Erythroblast (primary cell): ENCODE measurements at regions not wholly inside any gene's neighbourhood (a gene's known extent, or its start where the extent isn't known, plus 50 kb on each side); places are given as distances from the start of the nearest gene placed in this dataset.

ENCODE experiments used
- GATA1 ChIP-seq: IDR thresholded peaks from 2 replicates; pipeline ENCODE4 v1.6.1; 2011; ENCODE audit warnings: low read depth, mild to moderate bottlenecking, control low read depth, low read length, moderate library complexity
- POLR2A ChIP-seq: IDR thresholded peaks from 2 replicates; pipeline ENCODE4 v1.6.1; 2011; ENCODE audit warnings: mild to moderate bottlenecking, low read length

DNA sequence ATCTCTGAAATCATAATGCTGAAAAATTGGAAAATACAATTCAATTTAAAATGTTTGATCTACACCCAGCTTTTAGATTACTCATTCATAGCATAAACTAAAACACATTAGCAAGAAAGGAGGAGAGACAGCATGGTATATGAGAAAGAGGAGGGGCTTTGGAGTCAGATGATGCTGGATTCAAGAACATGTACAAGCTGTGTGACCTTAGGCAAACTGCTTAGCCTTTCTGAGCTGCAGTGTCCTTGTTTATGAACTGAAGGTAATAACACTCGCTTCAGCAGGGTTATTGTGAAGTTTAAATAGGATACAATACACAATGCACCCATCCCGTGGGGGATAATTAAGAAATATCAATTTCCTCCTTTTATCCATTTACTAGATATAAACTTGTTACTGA, 79.2 kb downstream of the MAP1LC3B2 start:
- TF ChIP-seq POLR2A (no peak), GATA1 (no peak)
